Epithelial cell of proximal tubule (primary cell): ENCODE measurements at regions not wholly inside any gene's neighbourhood (a gene's known extent, or its start where the extent isn't known, plus 50 kb on each side); places are given as distances from the start of the nearest gene placed in this dataset.

ENCODE experiments used
- DNase-seq: peaks from one replicate; pipeline ENCODE4 v3.0.0-alpha.2; 2011; ENCODE audit warnings: low read depth
- H3K4me3 ChIP-seq: 2 replicates; pipeline ENCODE4 v1.5.1; 2011; ENCODE audit warnings: low read depth, mild to moderate bottlenecking, low read length
- TF ChIP-seq, protein P1 (sequence below): conservative IDR thresholded peaks from 2 replicates; pipeline ENCODE4 v1.5.1; 2012; ENCODE audit warnings: low read depth, mild to moderate bottlenecking, low read length

DNA sequence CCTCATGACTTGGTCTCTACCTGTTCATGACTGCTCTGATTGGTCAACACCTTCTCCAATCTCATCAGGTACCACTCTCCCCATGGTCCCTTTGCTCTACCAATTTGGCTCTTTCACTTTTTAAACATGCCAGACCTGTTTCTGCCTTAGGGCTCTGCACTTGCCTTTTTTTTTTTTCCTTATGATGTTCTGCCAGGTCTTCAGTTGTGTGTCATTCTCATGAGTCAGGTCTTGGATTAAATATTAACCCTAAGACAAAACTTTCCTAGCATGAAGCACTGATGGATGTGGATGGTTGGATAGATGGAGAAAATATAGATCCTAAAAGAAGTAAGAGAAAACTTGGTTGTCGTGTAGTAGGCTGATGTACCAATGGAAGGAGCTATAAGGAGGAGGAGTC lies 219.3 kb downstream of the TTC32 start:
- TF ChIP-seq, protein P1, sequence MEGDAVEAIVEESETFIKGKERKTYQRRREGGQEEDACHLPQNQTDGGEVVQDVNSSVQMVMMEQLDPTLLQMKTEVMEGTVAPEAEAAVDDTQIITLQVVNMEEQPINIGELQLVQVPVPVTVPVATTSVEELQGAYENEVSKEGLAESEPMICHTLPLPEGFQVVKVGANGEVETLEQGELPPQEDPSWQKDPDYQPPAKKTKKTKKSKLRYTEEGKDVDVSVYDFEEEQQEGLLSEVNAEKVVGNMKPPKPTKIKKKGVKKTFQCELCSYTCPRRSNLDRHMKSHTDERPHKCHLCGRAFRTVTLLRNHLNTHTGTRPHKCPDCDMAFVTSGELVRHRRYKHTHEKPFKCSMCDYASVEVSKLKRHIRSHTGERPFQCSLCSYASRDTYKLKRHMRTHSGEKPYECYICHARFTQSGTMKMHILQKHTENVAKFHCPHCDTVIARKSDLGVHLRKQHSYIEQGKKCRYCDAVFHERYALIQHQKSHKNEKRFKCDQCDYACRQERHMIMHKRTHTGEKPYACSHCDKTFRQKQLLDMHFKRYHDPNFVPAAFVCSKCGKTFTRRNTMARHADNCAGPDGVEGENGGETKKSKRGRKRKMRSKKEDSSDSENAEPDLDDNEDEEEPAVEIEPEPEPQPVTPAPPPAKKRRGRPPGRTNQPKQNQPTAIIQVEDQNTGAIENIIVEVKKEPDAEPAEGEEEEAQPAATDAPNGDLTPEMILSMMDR: no peak
- peak; percentile 71 for DNase-seq

DNA sequence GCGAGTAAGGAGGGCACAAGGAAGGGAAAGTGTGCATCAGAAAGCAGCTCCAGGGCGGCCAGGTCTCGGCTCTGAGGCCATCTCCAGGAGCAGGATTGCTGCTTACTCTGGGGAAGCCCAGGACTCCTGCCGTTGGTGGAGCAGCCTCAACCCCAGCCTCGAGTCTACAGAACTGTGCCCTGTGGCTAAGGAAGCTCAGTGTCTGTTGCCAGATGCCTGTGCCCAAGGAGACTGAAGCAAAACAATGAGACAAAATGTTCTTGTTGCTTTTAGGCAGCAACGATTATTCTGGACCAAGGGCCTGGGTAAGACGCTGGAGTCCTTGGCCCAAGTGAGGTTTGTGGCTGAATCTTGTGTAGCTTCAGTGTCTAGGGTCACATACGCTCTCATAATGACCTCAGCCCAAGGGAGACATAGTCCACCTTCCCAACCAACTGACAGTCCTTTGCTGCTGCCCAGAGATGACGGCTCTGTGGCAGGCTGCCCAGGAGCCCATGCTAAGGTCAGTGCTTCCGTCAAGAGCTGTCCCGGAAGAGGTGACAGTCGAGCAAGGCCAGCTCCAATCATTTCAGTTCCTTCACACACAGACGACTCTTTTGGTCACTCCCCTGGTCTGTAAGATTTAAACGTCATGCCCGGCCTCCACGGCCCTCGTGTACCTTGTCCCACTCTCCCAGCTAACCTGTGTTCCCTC lies 223.8 kb downstream of the TTC32 start:
- DNase-seq: no peak
- no peak overlapping the region for H3K4me3 ChIP-seq
- TF ChIP-seq, protein P1: no peak

More for the DNA sequence above, 219.3 kb downstream of the TTC32 start:
- H3K4me3 ChIP-seq: no peak overlapping the region

DNA sequence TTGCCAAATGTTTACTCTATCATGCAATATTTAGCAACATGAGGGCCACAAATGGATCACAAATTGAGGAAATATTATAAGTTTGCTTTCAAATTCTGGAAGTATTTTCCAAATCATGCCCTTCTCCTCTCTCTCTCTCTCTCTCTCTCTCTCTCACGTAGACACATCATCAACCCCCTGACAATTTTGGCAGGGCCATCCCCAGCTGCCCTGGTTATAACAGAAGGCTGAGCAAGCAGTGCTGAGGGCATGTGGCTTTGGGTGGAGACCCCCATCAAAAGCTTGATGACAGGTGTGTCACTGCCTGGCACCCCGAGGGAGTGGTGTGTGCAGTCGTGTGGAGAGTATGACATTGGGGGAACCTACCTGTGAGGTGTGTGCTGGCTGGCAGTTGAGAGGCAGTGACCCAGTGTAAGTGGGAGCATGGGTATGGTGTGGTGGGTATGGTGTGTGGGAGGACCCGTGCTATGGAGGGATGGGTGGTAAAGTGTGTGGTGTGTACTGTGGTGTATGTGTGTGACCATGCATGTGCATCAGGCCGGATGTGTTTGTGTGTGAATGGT lies 224.5 kb downstream of the TTC32 start:
- no peak overlapping the region for H3K4me3 ChIP-seq
- TF ChIP-seq, protein P1: no peak
- no peak for DNase-seq

DNA sequence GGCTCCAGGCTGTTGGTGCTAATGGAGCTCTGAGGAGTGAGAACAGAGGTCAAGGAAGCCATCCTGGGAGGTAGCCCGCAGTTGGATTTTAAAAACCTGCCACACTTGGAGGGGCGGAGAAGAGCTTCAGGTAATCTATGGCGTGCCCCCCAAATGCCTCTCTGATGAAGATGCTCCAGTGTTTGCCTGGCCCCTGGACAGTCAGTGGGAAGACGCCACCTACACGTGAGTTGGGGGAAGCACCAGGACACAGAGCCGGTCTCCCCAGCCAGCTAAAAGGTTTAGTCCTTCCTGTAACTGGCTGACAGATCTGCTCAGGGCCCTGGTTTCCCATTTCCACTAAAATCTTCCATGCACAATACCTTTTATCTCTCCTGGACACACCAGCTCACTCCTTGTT lies 225.0 kb downstream of the TTC32 start:
- DNase-seq: no peak
- TF ChIP-seq, protein P1: no peak
- no peak overlapping the region for H3K4me3 ChIP-seq

DNA sequence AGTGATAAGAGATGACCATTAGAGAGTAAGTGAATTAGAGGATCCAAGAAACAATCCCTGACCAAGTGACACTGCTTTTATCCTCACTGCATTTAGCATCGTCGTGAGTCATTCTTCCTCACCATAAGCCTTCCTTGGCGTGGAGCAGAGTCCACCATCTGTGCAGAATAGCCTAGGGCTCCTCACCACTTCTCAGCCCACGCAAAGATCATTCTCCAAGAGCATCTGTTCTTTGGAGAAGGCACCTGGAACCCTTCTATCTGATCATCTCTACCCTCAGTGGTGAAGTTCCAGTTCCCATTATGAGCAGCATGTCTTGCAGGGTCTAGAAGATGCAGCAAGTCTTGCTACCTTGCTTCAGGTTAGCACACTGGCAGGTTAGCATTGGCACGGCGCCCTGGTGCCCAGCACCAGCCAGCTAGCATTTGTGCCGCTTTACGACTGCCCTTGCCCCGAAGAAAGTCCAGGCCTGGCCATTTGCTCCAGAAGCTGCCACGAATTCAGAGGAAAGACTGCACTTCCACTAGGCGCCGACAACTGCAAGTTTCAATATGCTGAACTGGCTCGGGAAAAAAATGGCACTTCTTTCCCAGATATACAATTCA lies 225.8 kb downstream of the TTC32 start:
- no peak overlapping the region for H3K4me3 ChIP-seq
- no peak for DNase-seq
- TF ChIP-seq, protein P1: no peak

DNA sequence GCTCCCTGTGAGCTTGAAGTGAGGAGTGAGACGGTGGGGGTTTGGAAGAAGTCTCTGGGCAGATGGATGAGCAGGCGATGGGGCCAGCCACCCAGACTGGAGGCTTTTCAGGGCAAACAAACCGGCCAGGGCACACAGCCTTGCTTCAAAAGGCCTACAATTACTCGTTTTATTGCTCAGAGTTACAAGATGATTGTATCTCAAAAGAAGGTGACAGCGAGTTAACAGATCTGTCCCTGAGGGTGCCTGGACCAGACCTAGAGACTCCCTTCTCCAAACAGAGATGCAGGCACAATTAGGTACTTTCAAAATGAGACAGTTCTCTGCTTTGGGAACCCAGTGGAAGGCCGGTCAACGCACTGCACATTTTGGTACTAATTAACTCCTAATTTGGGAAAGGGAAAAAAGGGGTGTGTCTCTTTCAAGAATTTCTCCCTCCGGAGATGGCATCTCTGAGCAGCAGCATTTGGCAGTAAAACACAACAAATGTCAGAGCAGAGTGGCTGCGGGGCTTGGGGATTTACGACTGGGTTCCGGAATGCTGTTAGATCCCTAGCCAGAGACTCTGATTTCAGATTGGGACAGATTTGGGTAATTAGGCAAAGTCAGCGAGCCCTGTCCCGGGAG lies 226.7 kb downstream of the TTC32 start:
- DNase-seq: no peak
- H3K4me3 ChIP-seq: no peak overlapping the region
- TF ChIP-seq, protein P1: no peak
